NCI-H446 treated with DMSO at 0.1 percent for 48 hours (cell line): ENCODE measurements at regions not wholly inside any gene's neighbourhood (a gene's known extent, or its start where the extent isn't known, plus 50 kb on each side); places are given as distances from the start of the nearest gene placed in this dataset.

ENCODE experiments used
- DNase-seq: peaks from one replicate; lab custom pipeline; 2025; lab: John Stamatoyannopoulos, UW

DNA sequence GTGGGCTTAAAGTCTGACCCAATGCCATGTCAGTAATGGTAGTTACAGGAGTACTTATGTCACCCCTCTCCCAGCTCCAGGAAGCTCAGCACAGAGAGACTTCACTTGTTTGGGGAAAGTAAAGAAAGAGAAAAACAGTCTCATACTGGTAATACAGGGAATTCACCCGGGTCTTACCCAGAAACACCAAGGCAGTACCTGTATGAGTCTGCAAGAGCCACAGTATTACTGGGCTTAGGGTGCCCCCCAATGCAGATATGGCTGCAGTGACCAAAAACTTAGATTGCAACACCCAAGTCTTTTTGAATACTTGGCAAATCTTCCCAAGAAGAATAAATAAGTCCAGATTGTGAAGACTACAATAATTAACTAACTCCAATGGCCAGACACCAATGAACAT, 622.1 kb downstream of the IGSF11 start:
- DNase-seq = no peak

GRCh38 chr3:118425272-118425837, 609.3 kb downstream of the IGSF11 start:
- no peak for DNase-seq

- no peak for DNase-seq
Measured at GRCh38 chr3:118433825-118434224, 600.8 kb downstream of the IGSF11 start.

DNA sequence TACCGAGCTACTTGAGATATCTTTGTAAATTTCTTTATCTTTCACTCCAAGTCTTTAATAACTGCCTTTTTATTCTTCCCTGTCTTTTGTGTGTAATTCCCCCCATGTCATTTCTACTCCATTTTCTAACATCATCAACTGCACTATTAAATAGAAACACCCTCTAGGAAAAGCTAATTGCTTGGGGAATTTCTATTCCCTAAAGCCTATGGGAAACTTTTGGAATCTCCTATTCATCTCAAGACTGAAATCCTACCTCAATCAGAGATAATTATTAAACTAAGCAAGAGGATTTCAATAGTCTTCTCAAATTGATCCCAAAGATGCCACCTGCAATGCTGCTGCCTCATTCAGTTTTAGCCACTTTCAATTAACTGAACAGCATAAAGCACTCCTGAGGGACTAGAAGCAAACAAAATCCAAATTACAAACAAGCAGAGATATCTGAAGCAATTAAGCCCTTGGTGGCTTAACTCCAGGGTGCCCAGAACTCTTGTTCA, 598.7 kb downstream of the IGSF11 start:
- DNase-seq = no peak

DNA sequence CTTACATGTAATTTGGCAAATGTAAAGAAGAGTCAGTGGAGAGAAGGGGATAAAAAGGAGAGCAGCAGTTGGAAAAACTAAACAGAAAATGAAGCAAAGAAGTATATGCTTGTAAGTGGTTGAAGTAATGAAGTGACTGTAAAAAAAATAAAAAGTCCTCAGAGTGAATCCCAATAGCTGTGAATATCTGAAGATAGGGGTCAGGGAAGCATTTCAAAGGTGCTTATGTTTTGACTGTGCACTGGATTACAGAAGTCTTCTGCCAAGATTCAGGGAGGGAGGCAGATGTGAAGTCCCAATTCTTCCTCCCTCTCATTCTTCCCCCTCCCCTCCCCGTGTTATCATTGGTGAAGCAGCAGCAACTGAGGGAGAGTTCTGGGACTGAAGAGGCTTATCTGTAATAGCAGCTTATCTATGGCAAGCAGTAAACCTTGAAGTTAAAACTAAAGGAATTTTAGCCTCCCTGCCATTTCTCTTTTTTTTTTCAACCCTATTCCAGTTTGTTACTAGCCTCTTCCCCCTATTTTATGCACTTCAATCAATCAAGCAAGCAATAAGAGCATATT, 597.9 kb downstream of the IGSF11 start:
- DNase-seq = no peak

DNA sequence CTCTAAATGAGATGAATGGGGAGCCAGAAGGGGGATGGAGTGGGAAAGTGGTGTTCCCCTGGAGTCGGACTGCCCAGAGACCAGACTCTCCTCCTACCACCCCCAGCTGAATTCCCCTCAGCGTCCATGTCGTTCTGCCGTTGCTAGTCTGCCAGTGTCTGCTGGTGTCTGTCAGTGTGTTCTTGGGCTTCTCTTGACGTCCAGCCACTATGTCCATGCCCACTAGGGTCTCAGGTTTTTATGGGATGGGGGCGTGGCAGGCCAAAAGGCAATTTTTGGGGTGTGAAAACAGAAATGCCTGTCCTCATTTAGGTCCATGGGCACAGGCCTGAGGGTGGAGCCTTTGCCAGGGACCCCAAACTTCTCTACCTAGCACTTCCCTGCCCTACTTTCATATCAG, 589.6 kb downstream of the IGSF11 start:
- no peak for DNase-seq

DNA sequence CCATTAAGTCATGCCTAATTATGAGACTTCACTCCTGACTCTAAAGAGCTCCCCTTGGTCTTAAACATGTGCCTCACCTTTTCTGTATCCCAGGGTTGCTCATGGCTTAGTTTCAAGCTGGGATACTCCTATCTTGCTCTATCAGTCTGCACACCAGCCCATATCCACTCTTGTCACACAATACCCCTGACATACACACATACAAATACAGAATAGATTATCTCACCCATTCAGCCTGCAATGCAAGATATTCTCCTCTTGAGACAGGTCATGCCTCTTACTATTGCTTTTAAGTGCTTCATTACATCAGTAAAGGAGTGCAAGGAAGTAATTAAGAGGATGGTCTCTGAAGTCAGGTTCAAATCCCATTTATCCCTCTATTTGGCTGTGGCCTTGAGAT, 587.3 kb downstream of the IGSF11 start:
- no peak for DNase-seq

GRCh38 chr3:118466795-118467330, 567.8 kb downstream of the IGSF11 start:
- no peak for DNase-seq

- DNase-seq = no peak
Measured at GRCh38 chr3:118468801-118469200, 565.8 kb downstream of the IGSF11 start.

GRCh38 chr3:118472586-118472985, 562.1 kb downstream of the IGSF11 start:
- no peak for DNase-seq

GRCh38 chr3:118473343-118473742, 561.3 kb downstream of the IGSF11 start:
- DNase-seq = no peak

GRCh38 chr3:118476885-118477618, 557.6 kb downstream of the IGSF11 start:
- DNase-seq = no peak

GRCh38 chr3:118477768-118478167, 556.9 kb downstream of the IGSF11 start:
- no peak for DNase-seq

- DNase-seq = no peak
Measured at GRCh38 chr3:118478706-118479276, 555.9 kb downstream of the IGSF11 start.

DNA sequence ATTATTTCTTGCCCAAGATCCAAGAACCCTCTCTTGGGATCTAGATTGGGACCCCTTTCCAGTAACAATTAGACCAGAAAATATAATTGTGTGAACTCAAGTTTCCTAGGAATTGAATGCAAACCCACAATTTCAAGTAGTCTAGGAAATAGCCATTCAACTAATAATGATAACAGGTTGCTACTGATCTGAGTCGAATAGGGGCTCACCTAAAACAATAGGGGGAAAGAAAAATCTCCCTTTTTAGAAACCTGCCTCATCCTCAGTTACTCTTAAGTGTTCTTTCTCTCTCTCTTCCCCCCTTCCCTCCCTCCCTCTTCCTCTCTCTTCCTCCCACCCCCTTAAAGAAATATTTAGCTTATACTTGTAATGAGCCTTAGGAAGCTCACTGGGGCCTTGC, 555.3 kb downstream of the IGSF11 start:
- DNase-seq = no peak

GRCh38 chr3:118480101-118480860, 554.4 kb downstream of the IGSF11 start:
- DNase-seq = no peak

DNA sequence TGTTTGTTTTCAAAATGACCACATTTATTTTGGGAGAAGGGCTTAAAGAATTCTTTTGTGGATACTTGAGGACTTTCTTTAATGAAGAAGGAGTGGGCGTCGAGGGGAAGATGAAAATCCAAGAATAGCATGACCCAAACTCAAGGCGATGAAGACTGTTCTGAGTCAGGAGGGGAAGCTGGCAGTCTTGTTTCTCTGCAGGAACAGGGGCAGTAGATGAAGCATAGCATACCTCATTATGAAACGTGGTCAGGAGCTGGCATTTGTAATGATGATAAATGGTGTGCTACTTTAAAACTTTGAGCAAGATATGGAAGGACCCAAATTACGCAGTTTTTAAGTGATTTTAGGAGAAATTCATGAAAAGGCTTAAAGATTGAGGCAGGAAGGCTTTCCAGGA, 549.0 kb downstream of the IGSF11 start:
- no peak for DNase-seq

DNA sequence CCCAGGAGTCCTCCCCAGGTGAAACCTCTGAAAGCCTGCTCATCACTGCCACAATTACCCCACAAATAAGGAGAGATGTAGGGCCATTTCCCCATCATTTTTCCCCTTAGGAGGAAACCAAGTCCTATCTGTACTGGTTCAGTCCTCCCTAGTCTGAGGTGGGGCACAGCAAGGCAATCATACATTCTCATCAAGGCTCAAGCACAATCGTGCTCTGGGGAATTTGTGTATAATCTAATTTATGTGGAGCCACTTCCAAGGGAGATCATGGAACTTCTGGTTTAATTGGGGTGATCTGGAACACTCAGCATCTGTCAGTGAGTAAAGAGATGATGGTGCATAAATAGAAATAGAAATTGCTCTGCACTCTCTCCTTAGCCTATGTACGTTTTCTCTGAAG, 546.9 kb downstream of the IGSF11 start:
- no peak for DNase-seq

GRCh38 chr3:118488732-118489131, 545.9 kb downstream of the IGSF11 start:
- no peak for DNase-seq

GRCh38 chr3:118495206-118495605, 539.4 kb downstream of the IGSF11 start:
- DNase-seq = no peak

GRCh38 chr3:118497274-118497673, 537.4 kb downstream of the IGSF11 start:
- no peak for DNase-seq

GRCh38 chr3:118501152-118501551, 533.5 kb downstream of the IGSF11 start:
- no peak for DNase-seq
